ENCODE measurements at regions not wholly inside any gene's neighbourhood (a gene's known extent, or its start where the extent isn't known, plus 50 kb on each side); places are given as distances from the start of the nearest gene placed in this dataset.

DNA sequence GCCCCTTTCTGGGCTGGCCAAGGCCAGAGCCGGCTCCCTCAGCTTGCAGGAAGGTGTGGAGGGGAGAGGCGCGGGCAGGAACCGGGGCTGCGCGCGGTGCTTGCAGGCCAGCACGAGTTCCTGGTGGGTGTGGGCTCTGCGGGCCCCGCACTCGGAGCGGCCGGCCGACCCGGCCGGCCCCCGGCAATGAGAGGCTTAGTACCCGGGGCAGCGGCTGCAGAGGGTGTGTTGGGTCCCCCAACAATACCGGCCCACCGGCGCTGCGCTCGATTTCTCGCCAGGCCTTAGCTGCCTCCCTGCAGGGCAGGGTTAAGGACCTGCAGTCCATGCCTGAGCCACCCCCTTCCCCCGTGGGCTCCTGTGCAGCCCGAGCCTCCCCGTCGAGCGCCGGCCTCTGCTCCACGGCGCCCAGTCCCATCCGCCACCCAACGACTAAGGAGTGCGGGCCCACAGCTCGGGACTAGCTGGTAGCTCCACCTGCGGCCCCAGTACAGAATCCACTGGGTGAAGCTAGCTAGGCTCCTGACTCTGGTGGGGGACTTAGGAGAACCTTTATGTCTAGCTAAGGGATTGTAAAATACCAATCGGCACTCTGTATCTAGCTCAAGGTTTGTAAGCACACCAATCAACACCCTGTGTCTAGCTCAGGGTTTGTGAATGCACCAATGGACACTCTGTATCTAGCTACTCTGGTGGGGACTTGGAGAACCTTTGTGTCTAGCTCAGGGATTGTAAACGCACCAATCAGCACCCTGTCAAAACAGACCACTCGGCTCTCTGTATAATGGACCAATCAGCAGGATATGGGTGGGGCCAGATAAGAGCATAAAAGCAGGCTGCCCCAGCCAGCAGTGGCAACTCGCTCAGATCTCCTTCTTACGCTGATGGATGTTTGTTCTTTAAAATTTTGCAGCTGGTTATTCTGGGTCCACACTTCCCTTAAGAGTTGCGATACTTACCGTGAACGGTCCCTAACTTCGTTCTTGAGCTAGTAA is 167.4 kb upstream of the RREB1 start:
- H3K4me1 ChIP-seq (ENCODE audit: insufficient read depth): no peaks in the 10 kb centered on the region
- WGBS (ENCODE audit: low lambda C conversion rate, missing lambda C conversion rate): 89% methylated on average over 38 of the region's 47 CpGs

DNA sequence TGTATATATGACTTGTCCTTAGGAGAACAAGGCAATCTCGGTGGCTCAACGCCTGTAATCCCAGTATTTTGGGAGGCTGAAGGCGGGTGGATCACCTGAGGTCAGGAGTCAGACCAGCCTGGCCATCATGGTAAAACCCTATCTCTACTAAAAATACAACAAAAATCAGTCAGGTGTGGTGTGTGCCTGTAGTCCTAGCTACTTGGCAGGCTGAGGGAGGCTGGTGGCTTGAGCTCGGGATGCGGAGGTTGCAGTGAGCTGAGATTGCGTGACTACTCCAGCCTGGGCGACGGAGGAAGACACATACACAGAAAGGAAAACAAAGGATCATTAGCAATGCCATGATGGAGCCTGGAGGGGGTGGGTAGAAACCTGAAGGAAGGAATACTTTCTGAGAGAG is 166.6 kb upstream of the RREB1 start:
- Histone ChIP-seq H3K79me2 (no peaks in the 10 kb centered on the region), H3K4me3 (no peak overlapping the region), H3K27me3 (no peaks in the 10 kb centered on the region), H2AFZ (no peak overlapping the region), H3K4me1 (ENCODE audit: insufficient read depth) (peaks cover under 1% of the 10 kb centered on the region), H3K9me2 (replicated peaks; ENCODE audit: insufficient read depth) (no peaks in the 10 kb centered on the region), H4K20me1 (ENCODE audit: insufficient read depth, poor library complexity, severe bottlenecking) (no peaks in the 10 kb centered on the region), H3K36me3 (replicated peaks; ENCODE audit: insufficient read depth, low read depth) (no peaks in the 10 kb centered on the region), H3K9me3 (ENCODE audit: low read depth) (no peaks in the 10 kb centered on the region), H3K27ac (no peak overlapping the region), H3K4me2 (no peak overlapping the region)
- TF ChIP-seq, protein P1, sequence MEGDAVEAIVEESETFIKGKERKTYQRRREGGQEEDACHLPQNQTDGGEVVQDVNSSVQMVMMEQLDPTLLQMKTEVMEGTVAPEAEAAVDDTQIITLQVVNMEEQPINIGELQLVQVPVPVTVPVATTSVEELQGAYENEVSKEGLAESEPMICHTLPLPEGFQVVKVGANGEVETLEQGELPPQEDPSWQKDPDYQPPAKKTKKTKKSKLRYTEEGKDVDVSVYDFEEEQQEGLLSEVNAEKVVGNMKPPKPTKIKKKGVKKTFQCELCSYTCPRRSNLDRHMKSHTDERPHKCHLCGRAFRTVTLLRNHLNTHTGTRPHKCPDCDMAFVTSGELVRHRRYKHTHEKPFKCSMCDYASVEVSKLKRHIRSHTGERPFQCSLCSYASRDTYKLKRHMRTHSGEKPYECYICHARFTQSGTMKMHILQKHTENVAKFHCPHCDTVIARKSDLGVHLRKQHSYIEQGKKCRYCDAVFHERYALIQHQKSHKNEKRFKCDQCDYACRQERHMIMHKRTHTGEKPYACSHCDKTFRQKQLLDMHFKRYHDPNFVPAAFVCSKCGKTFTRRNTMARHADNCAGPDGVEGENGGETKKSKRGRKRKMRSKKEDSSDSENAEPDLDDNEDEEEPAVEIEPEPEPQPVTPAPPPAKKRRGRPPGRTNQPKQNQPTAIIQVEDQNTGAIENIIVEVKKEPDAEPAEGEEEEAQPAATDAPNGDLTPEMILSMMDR (IDR thresholded peaks at IDR 0.05; ENCODE audit: poor library complexity): no peak
- TF ChIP-seq EZH2 (IDR thresholded peaks at IDR 0.05; ENCODE audit: borderline replicate concordance) (no peak), EZH2phosphoT487 (IDR thresholded peaks at IDR 0.05; ENCODE audit: low read depth, severe bottlenecking, unreplicated experiment) (no peak)
- 92% methylated on average over 8 of the region's 8 CpGs for WGBS (ENCODE audit: low lambda C conversion rate, missing lambda C conversion rate)
- DNase-seq (ENCODE audit: low spot score): no peak

More for the DNA sequence above, 167.4 kb upstream of the RREB1 start:
- no peaks in the 10 kb centered on the region for H3K79me2 ChIP-seq
- H3K4me2 ChIP-seq: no peak overlapping the region
- no peaks in the 10 kb centered on the region for H3K9me2 ChIP-seq (replicated peaks; ENCODE audit: insufficient read depth)
- TF ChIP-seq, protein P1 (IDR thresholded peaks at IDR 0.05; ENCODE audit: poor library complexity): no peak
- no peak for TF ChIP-seq EZH2phosphoT487 (IDR thresholded peaks at IDR 0.05; ENCODE audit: low read depth, severe bottlenecking, unreplicated experiment)
- no peak for TF ChIP-seq EZH2 (IDR thresholded peaks at IDR 0.05; ENCODE audit: borderline replicate concordance)
- H3K27ac ChIP-seq: no peak overlapping the region
- no peaks in the 10 kb centered on the region for H4K20me1 ChIP-seq (ENCODE audit: insufficient read depth, poor library complexity, severe bottlenecking)
- H3K36me3 ChIP-seq (replicated peaks; ENCODE audit: insufficient read depth, low read depth): no peaks in the 10 kb centered on the region
- H3K4me3 ChIP-seq: no peak overlapping the region
- no peaks in the 10 kb centered on the region for H3K27me3 ChIP-seq
- DNase-seq (ENCODE audit: low spot score): no peak
- no peak overlapping the region for H2AFZ ChIP-seq
- H3K9me3 ChIP-seq (ENCODE audit: low read depth): no peaks in the 10 kb centered on the region

DNA sequence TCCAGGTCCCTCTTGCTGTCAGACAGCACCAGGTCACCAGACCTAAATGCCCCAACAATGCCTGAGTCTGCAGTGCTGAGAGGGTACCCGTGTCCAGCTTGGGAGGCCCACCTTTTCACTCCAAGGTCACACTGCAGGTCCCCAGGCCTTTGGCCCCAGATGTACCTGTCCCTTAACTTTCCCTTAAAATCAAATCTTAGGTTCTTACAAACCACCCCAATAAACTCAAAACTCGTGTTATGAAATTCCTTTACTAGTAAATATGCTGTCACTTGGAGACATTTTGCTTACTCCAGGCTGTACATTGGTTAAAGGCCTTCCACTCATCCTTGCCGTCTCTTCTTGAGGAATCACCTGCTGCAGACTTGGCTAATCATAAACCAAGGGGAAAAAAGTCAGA is 165.7 kb upstream of the RREB1 start:
- Histone ChIP-seq H3K9me2 (replicated peaks; ENCODE audit: insufficient read depth) (no peaks in the 10 kb centered on the region), H2AFZ (no peak overlapping the region), H3K79me2 (no peaks in the 10 kb centered on the region), H3K36me3 (replicated peaks; ENCODE audit: insufficient read depth, low read depth) (no peaks in the 10 kb centered on the region), H3K4me1 (ENCODE audit: insufficient read depth) (peaks cover 9% of the 10 kb centered on the region), H3K27ac (no peak overlapping the region), H3K27me3 (no peaks in the 10 kb centered on the region), H3K9me3 (ENCODE audit: low read depth) (no peaks in the 10 kb centered on the region), H3K4me3 (no peak overlapping the region), H4K20me1 (ENCODE audit: insufficient read depth, poor library complexity, severe bottlenecking) (no peaks in the 10 kb centered on the region), H3K4me2 (no peak overlapping the region)
- WGBS (ENCODE audit: low lambda C conversion rate, missing lambda C conversion rate): 77% methylated on average over 3 of the region's 3 CpGs
- TF ChIP-seq, protein P1 (IDR thresholded peaks at IDR 0.05; ENCODE audit: poor library complexity): no peak
- TF ChIP-seq EZH2 (IDR thresholded peaks at IDR 0.05; ENCODE audit: borderline replicate concordance) (no peak), EZH2phosphoT487 (IDR thresholded peaks at IDR 0.05; ENCODE audit: low read depth, severe bottlenecking, unreplicated experiment) (no peak)
- DNase-seq (ENCODE audit: low spot score): no peak
